Daoy (cell line): ENCODE measurements at regions not wholly inside any gene's neighbourhood (a gene's known extent, or its start where the extent isn't known, plus 50 kb on each side); places are given as distances from the start of the nearest gene placed in this dataset.

ENCODE experiments used
- DNase-seq: peaks from one replicate; pipeline ENCODE4 v3.0.0-alpha.2; 2015; ENCODE audit warnings: low read depth

GRCh38 chr9:80156262-80156661 is 584.5 kb downstream of the TLE4 start:
- no peak for DNase-seq

GRCh38 chr9:80147866-80148265 is 576.1 kb downstream of the TLE4 start:
- no peak for DNase-seq

DNA sequence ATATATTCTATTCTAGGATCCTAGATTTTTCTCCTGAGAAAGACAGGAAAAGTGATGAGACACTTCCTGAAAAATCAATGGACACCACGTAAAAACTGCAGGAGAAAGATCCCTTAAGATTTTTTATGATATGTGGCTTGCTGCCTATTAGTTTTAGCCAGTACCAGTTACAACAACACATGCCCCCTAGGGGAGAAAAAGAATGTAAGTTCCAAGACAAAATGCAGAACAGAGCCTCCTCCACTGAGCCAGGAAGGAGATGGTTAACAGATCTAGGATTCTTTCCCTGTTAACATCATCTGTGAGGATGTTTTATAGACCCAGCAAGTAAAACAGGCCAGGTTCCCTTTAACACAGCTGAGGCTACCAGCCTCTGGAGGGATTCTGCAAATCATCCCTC is 574.7 kb downstream of the TLE4 start:
- no peak for DNase-seq

DNA sequence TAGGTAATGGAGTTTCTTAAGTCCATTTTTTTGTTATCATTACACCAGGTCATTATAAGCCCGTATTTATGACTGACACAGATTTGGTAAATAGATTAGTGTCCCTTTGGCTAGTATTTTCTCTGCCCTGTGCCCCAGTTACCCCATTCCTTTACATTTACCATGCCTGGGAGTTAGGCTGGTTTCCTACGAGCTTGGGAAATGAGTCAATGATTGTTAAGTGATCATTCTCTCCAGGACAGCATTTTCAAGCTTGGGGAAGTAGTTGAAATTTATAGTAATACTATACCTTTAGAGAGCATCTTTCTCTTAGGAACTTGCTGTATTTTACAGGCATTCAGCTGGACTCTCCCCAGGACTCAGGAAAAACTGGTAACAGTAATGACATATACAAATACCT is 573.1 kb downstream of the TLE4 start:
- peak; percentile 20 for DNase-seq

DNA sequence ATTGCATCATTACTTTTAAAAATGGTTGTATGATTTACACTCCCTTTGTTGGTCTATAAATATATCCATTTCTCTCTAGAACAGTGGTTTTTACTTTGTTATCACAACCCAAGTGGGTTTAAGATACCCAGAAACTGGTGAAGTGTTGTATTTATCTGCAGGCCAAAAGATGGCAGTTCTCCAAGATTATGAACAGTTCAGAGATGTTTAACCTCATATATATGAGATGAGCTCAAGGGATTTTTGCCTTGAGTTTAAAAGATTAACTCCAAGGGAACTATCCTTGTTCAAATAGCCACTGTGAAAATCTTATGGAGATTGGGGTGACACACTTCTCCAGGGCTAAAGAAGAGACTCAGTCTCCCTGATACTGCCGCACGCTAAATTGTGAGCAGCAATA is 572.6 kb downstream of the TLE4 start:
- DNase-seq: no peak

GRCh38 chr9:80143899-80144298 is 572.1 kb downstream of the TLE4 start:
- DNase-seq: no peak

- DNase-seq: no peak
These were observed 562.7 kb downstream of the TLE4 start for GRCh38 chr9:80134487-80134886.

GRCh38 chr9:80131627-80132026 is 559.9 kb downstream of the TLE4 start:
- DNase-seq: no peak

GRCh38 chr9:80127920-80128319 is 556.2 kb downstream of the TLE4 start:
- DNase-seq: peak; percentile 4

- DNase-seq: no peak
These were observed 554.0 kb downstream of the TLE4 start for GRCh38 chr9:80125731-80126264.

DNA sequence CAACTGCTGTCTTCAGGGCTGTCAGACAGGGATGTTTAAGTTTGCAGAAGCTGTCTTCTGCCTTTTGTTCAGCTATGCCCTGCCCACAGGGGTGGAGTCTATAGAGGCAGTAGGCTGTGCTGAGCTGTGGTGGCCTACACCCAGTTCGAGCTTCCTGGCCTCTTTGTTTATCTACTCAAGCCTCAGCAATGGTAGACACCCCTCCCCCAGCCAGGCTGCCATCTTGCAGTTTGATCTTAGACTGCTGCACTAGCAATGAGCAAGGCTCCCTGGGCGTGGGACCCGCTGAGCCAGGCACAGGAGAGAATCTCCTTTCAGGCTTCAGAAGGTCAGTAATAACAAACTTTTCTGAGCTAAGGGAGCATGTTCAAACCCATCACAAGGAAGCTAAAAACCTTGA is 545.3 kb downstream of the TLE4 start:
- no peak for DNase-seq

DNA sequence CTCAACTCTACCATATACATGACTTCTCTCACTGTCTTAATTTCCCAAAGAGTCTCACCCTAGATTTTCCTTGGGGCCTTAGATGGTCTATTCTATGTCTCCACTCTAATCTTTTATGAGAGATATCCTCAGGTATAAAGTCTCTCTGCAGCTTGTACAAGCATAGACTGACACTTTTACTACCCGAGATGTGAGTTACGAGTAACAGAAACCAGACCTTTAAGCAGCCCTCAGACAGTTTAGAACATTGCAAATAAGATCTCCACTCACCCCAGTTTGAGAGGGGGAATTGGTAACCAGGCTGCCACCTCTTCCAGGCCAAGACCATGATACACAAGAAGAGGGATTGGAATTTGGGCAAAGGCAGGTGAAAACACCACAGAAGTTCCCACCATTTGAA is 542.5 kb downstream of the TLE4 start:
- no peak for DNase-seq

GRCh38 chr9:80107931-80108660 is 536.3 kb downstream of the TLE4 start:
- no peak for DNase-seq

GRCh38 chr9:80097476-80097875 is 525.7 kb downstream of the TLE4 start:
- DNase-seq: no peak

GRCh38 chr9:80094176-80094771 is 522.5 kb downstream of the TLE4 start:
- no peak for DNase-seq

DNA sequence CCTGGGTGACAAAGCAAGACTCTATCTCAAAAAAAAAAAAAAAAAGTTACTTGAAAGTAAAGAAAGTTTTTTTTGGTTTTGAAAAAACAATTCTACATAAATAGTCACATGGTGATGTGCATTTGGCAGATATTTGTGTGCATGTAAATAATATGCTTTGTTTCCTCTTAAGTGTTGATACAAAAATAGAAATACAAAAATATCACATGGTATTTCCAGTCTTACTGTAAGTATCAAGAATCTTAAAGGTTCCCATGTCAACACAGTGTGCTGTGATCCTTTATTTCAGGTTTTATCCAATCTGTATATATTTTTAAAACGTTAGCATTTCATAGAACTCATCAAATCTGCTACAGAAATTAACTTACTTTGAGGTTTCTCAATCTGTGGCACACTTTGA is 521.9 kb downstream of the TLE4 start:
- no peak for DNase-seq

DNA sequence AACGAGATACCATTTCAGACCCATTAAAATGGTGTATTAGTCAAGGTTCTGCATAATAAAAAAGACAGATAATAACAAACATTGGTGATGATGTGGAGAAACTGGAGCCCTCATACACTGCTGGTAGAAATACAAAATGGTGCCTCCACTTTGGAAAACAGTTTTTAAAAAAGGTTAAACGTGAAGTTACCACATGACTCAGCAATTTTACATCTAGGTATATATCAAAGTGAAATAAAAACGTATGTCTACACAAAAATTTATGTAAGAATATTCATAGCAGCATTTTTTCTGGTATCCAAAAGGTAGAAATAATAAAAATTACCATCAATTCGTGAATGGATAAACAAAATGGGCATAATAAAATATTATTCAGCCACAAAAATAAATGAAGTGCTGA is 519.8 kb downstream of the TLE4 start:
- no peak for DNase-seq

- DNase-seq: no peak
These were observed 518.6 kb downstream of the TLE4 start for GRCh38 chr9:80090317-80090716.

- DNase-seq: no peak
These were observed 515.1 kb downstream of the TLE4 start for GRCh38 chr9:80086822-80087345.

DNA sequence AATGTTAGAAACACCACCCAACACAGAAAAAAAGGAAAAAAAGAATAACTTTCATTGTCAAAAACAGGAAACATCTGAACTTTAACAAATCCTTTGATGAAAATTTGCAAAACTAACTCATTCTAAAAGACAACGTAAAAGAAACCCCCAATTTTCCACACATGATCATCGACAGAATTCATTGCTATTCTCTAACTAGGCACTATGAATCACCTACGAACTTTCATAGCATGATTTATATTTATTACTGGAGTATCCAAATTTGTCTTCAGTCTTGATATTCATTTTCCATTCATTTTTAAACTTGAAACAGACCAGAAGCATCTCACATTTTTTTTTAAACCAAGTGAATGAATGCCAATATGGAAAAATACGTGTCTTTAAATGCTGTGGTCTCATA is 514.6 kb downstream of the TLE4 start:
- no peak for DNase-seq

DNA sequence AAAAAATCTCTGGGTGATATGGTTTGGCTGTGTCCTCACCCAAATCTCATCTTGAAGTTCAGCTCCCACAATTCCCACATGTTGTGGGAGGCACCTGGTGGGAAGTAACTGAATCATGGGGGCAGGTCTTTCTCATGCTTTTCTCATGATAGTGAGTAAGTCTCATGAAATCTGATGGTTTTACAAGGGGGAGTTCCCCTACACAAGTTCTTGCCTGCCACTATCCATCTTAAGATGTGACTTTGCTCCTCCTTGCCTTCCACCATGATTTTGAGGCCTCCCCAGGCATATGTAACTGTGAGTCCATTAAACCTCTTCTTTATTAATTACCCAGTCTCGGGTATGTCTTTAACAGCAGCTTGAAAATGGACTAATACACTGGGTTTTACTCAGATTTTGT is 513.9 kb downstream of the TLE4 start:
- DNase-seq: no peak

- DNase-seq: no peak
These were observed 510.4 kb downstream of the TLE4 start for GRCh38 chr9:80082213-80082612.

- DNase-seq: no peak
These were observed 507.1 kb downstream of the TLE4 start for GRCh38 chr9:80078826-80079225.
